ENCODE measurements at regions not wholly inside any gene's neighbourhood (a gene's known extent, or its start where the extent isn't known, plus 50 kb on each side); places are given as distances from the start of the nearest gene placed in this dataset.
A peak's percentile ranks its signal among the peaks of the same experiment; 100 is the strongest.

- no peak for DNase-seq (ENCODE audit: low read depth in 2 of 2)
These were observed 53.1 kb downstream of the ATXN3L start for GRCh38 chrX:13266641-13267345.

GRCh38 chrX:13265549-13266132, 54.2 kb downstream of the ATXN3L start:
- DNase-seq (ENCODE audit: low read depth in 2 of 2) = peak; percentile 14 to 41

- DNase-seq (ENCODE audit: low read depth in 2 of 2) = no peak
These were observed 54.7 kb downstream of the ATXN3L start for GRCh38 chrX:13265111-13265510.

- no peak for DNase-seq (ENCODE audit: low read depth in 2 of 2)
These were observed 56.1 kb downstream of the ATXN3L start for GRCh38 chrX:13263560-13264251.

- no peak for DNase-seq (ENCODE audit: low read depth in 2 of 2)
These were observed 58.5 kb downstream of the ATXN3L start for GRCh38 chrX:13261348-13261747.

DNA sequence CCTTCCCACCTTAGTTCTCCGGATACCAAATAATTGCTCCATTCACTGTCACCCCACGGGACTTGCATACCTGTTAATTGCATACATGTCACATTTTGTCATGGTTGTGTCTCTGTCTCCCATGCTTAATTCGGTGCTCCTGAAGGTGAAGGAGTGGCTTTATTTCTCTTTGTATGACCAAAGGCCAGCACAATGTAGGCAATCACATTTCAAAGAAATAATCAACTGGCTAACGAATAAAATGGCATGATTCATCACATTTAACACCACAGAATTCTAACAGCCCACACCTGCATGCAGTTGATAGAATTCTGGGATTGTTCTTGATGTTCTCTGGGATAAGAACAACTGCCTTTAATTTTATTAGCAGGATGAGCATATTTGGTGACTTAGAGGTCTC, 59.3 kb downstream of the ATXN3L start:
- no peak for DNase-seq (ENCODE audit: low read depth in 2 of 2)

- no peak for DNase-seq (ENCODE audit: low read depth in 2 of 2)
These were observed 61.1 kb downstream of the ATXN3L start for GRCh38 chrX:13258725-13259124.

DNA sequence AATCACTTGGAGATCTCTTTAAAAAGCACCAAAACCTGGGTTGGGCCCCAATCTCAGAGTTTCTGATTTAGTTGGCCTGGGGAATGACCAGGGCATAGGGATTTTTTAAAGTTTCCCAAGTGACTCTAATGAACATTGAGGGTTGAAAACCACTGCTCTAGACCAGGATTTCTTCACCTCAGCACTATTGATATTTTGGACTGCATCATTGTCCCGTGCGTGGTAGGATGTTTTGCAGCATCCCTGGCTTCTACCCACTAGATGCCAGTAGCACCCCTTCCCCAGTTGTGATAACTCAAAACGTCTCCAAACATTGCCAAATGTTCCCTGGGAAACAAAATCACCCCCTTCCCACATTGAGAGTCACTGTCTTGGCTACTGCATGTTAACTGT, 61.8 kb downstream of the ATXN3L start:
- no peak for DNase-seq (ENCODE audit: low read depth in 2 of 2)

- DNase-seq (ENCODE audit: low read depth in 2 of 2) = no peak
These were observed 62.4 kb downstream of the ATXN3L start for GRCh38 chrX:13257223-13258051.

DNA sequence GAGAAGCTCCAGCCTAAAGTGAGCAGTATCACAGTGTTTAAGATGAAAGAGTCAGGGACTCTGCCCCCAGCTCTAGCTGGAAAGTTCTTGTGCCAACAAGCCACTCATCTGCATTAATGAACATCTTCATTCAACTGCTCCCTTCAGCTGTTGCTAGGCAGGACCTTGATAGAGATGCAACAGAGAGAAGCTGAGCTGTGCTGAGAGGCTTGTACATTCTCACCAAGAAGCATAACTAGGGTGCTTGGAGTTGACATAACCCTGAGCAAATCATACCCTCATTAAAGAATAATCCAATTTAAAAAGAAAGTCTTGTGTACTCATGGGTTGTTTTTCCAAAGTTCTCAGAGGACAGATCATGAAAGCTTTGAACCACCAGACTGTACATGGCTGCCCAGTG, 63.2 kb downstream of the ATXN3L start:
- DNase-seq (ENCODE audit: low read depth in 2 of 2) = no peak

- no peak for DNase-seq (ENCODE audit: low read depth in 2 of 2)
These were observed 65.0 kb downstream of the ATXN3L start for GRCh38 chrX:13254870-13255269.

GRCh38 chrX:13254076-13254785, 65.6 kb downstream of the ATXN3L start:
- peak in 1 of 2 donors; percentile 19 for DNase-seq (ENCODE audit: low read depth in 2 of 2)

GRCh38 chrX:13253223-13253622, 66.6 kb downstream of the ATXN3L start:
- no peak for DNase-seq (ENCODE audit: low read depth in 2 of 2)

DNA sequence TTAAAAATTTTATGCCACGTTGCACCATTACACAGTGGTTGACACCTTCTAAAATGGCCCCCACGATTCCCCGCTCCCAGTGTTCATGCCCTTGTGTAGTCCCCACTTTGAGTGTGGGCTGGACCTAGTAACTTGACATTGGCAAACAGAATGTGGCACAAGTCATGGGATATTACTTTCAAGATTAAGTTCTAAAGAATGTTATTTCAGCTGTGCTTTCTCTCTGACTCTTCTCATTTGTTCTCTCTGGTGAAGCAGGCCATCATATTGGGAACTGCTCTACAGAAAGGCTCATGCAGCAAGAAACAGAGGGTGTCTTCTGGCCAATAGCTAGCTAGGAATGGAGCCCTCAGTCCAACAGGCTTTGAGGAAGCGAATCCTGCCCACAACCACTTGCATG, 67.1 kb downstream of the ATXN3L start:
- DNase-seq (ENCODE audit: low read depth in 2 of 2) = no peak

DNA sequence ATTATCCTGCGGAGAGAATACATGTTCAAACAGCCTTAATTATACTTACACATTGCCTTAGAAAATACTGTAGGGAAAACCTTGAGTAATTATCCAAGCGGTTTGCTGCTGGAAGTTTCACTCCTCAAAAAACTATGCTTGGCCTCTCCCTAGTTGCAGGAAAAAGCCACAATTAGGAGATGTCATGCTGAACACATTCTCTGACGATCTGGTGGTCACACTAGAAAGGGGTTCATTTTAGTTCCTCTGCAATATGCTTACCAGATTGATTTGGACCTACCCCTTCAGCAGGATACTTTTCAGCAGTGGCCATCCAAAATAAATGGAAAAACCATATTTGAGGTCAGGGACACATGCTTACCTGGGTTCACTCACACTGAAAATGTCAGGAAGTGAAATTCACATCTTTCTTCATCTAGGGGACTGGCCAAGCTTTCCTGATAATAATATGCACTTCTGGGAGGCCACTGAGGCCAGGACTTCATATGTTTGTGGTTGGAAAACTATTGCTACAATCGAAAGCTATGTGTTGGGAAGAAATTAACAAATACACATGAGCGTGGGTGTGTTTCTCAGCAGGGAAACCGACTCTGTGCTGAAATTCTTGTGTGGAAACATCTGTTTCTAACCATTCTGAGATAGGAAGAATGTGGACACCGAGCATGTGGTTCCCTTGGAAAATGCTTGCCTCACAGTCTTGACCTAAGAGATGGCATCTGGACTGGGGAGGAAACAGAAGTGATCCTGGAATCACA, 68.8 kb downstream of the ATXN3L start:
- DNase-seq (ENCODE audit: low read depth in 2 of 2) = peak; percentile 32 to 85

GRCh38 chrX:13248867-13249486, 70.9 kb downstream of the ATXN3L start:
- no peak for DNase-seq (ENCODE audit: low read depth in 2 of 2)

DNA sequence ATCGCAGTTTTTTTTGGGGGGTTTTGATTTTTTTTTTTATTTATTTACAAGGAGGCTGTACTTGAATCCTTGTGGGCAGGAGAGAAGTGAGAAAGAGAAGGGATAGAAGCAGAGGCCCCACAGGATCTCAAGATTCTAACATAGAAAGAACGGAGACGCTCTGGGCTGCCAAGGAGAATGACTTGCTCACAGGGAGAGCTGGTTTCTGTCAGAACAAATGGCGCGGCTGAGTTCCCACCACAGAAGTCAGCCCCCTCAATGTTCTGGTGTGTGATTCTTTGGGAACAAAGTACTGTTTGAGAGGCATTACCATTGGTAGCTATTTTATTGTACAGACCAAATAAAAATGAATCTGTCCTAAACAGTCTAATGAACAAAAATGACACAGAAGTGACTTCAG, 80.6 kb downstream of the ATXN3L start:
- no peak for DNase-seq (ENCODE audit: low read depth in 2 of 2)

- DNase-seq (ENCODE audit: low read depth in 2 of 2) = peak in 1 of 2 donors; percentile 25
These were observed 83.9 kb downstream of the ATXN3L start for GRCh38 chrX:13235930-13236329.

- DNase-seq (ENCODE audit: low read depth in 2 of 2) = no peak
These were observed 87.4 kb downstream of the ATXN3L start for GRCh38 chrX:13232484-13232883.

DNA sequence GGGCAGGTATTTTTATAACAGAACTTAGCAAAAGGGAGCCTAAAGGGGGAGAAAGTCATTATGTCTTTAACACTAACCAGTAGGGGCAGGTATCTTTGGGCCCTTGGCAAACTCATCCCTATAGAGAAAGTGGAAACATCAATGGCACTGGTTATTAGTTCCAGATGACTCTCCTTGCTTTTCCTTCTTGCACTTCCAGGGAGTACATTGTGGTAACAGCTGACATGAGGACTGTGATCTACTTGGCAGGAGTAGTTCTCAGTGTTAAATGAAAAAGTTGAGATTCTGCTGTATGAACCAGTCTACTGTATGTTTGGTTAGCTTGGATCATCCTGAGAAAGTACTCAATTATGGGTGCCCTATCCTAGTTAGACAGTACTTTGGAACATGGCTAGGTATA, 93.6 kb downstream of the ATXN3L start:
- DNase-seq (ENCODE audit: low read depth in 2 of 2) = no peak

All from dermis microvascular lymphatic vessel endothelial cell (primary cell).